Panc1 (cell line): ENCODE measurements at regions not wholly inside any gene's neighbourhood (a gene's known extent, or its start where the extent isn't known, plus 50 kb on each side); places are given as distances from the start of the nearest gene placed in this dataset.

Experiments
- ATAC-seq: fragments of 200-7000 bp; cut with Tn5 transposase; 2 replicates; pipeline ENCODE4 v1.9.1; 2020; ENCODE audit warnings: mild to moderate bottlenecking, moderate library complexity
- BruUV-seq: library from RNA; stranded (reverse); fragments of 400-500 nt; replicated peaks from 2 replicates; lab custom pipeline; 2021; lab: Mats Ljungman, UMichigan
- CTCF ChIA-PET: fragments of 300-600 bp; sonication (Branson Sonifier 250); formaldehyde crosslinking; loops from one replicate; lab custom pipeline; 2022; ENCODE audit warnings: antibody characterized with exemption; lab: Charles Lee
- POLR2A ChIA-PET: fragments of 300-600 bp; sonication (Branson Sonifier 250); formaldehyde crosslinking; loops from one replicate; lab custom pipeline; 2022; ENCODE audit warnings: antibody characterized with exemption; lab: Charles Lee
- DNase-seq: peaks from one replicate; pipeline ENCODE4 v3.0.0-alpha.2; 2010; ENCODE audit warnings: low read depth, low spot score
- H3K27ac ChIP-seq: 2 replicates; pipeline ENCODE4 v1.5.1; 2011; ENCODE audit warnings: mild to moderate bottlenecking, low read length, inconsistent platforms
- H3K27me3 ChIP-seq: fragments of 200-500 bp; sonication (Bioruptor generic); 2 replicates; pipeline ENCODE4 v1.6.0; 2014; ENCODE audit warnings: low read length, inconsistent platforms; ENCODE audit not compliant: control insufficient read depth, insufficient read depth
- H3K36me3 ChIP-seq: fragments of 200-500 bp; sonication (Bioruptor generic); 2 replicates; pipeline ENCODE4 v1.5.1; 2014; ENCODE audit warnings: inconsistent platforms, mild to moderate bottlenecking, low read length, moderate library complexity; ENCODE audit not compliant: control insufficient read depth, insufficient read depth
- H3K4me1 ChIP-seq: 2 replicates; pipeline ENCODE4 v1.5.1; 2011; ENCODE audit warnings: inconsistent platforms, mild to moderate bottlenecking, low read length, moderate library complexity; ENCODE audit not compliant: control insufficient read depth, insufficient read depth
- H3K4me3 ChIP-seq, 2 experiments: 2 replicates each; pipeline ENCODE4 v1.5.1; 2011 to 2012; ENCODE audit warnings: low read depth in 2 of 2, low read length in 2 of 2, mild to moderate bottlenecking in 2 of 2, inconsistent platforms in 1 of 2, moderate library complexity in 1 of 2
- H3K9me3 ChIP-seq: fragments of 200-500 bp; sonication (Bioruptor generic); 2 replicates; pipeline ENCODE4 v1.5.1; 2014; ENCODE audit warnings: low read depth, mild to moderate bottlenecking, inconsistent platforms, low read length, moderate library complexity; ENCODE audit not compliant: control insufficient read depth, insufficient read depth
- POLR2AphosphoS5 ChIP-seq: IDR thresholded peaks from 2 replicates; pipeline ENCODE4 v1.6.1; 2012; ENCODE audit warnings: mild to moderate bottlenecking, low read depth, low read length, moderate library complexity
- REST ChIP-seq, 2 experiments: IDR thresholded peaks; 2 replicates each; pipeline ENCODE4 v1.6.1; 2011 to 2012; ENCODE audit warnings: low read depth in 2 of 2, control low read depth in 1 of 2, low read length in 1 of 2, mild to moderate bottlenecking in 1 of 2, moderate library complexity in 1 of 2; ENCODE audit not compliant: insufficient read depth in 1 of 2
- SIN3A ChIP-seq: IDR thresholded peaks from 2 replicates; pipeline ENCODE4 v1.6.1; 2012; ENCODE audit warnings: low read depth, mild to moderate bottlenecking, low read length, moderate library complexity, borderline replicate concordance; ENCODE audit not compliant: insufficient read depth
- TCF7L2 ChIP-seq: IDR thresholded peaks from 2 replicates; pipeline ENCODE4 v1.6.1; 2011; ENCODE audit warnings: mild to moderate bottlenecking, low read depth, low read length, inconsistent platforms
- in situ Hi-C: cut with HindIII; loops from 2 replicates; pipeline ENCODE4 v1.10.0; 2016; ENCODE audit warnings: low sequenced_read_pairs, low pct_unique_long_range_greater_than_20kb
- intact Hi-C: fragments of 100-400 bp; cut with micrococcal nuclease; formaldehyde crosslinking; loops from one replicate; pipeline ENCODE4 v1.10.0; 2022; ENCODE audit not compliant: unreplicated experiment
- TF ChIP-seq, protein P1 (sequence below): fragments of 450-650 bp; IDR thresholded peaks from 2 replicates; pipeline ENCODE4 v1.5.1; 2017; ENCODE audit warnings: mild to moderate bottlenecking

- H3K4me3 ChIP-seq, result no peak overlapping the region
- no TSS peak for BruUV-seq
- POLR2A ChIA-PET, result interaction anchor here (0.6 kb wide), 1 partner anchor 1056 kb away, joined by 3 read pairs; no protein-coding TSS in a partner anchor
- H3K27me3 ChIP-seq, result no peaks in the 10 kb centered on the region
- no peak overlapping the region for H3K27ac ChIP-seq
- DNase-seq (no peak), ATAC-seq (no peak)
- TF ChIP-seq SIN3A (no peak), REST (IDR thresholded peaks at IDR 0.05; ENCODE audit: insufficient read depth in 1 of 2, low read depth in 2 of 2, low read length in 1 of 2) (no peak), POLR2AphosphoS5 (no peak), TCF7L2 (no peak)
- TF ChIP-seq, protein P1, sequence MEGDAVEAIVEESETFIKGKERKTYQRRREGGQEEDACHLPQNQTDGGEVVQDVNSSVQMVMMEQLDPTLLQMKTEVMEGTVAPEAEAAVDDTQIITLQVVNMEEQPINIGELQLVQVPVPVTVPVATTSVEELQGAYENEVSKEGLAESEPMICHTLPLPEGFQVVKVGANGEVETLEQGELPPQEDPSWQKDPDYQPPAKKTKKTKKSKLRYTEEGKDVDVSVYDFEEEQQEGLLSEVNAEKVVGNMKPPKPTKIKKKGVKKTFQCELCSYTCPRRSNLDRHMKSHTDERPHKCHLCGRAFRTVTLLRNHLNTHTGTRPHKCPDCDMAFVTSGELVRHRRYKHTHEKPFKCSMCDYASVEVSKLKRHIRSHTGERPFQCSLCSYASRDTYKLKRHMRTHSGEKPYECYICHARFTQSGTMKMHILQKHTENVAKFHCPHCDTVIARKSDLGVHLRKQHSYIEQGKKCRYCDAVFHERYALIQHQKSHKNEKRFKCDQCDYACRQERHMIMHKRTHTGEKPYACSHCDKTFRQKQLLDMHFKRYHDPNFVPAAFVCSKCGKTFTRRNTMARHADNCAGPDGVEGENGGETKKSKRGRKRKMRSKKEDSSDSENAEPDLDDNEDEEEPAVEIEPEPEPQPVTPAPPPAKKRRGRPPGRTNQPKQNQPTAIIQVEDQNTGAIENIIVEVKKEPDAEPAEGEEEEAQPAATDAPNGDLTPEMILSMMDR, result no peak
- CTCF ChIA-PET, result no interaction called here
- intact Hi-C loops, result no loop called here
- no peaks in the 10 kb centered on the region for H3K36me3 ChIP-seq
- no peaks in the 10 kb centered on the region for H3K9me3 ChIP-seq
- no peaks in the 10 kb centered on the region for H3K4me1 ChIP-seq
- in situ Hi-C loops, result no loop called here
Observed at GRCh38 chr1:218900615-218901014, 273.1 kb upstream of the LYPLAL1 start.

DNA sequence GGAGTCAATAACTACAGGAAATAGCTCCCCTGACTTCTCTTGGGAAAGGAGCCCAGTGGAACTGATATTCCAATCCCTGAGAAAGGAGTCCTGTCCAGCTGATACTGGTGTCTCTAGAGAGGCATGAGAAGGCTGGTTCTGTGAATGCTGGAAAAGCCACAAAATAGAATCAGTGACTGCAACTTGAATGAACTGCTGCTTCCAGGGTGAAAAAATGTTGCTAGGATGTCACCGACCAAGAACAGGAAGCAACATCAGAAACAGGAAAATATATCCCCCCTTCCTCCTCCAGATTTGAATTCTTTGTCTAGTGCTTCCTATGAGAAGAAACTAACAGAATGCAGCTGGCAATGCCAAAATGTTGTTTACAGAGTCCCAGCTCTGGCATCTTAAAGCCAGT is 269.3 kb upstream of the LYPLAL1 start:
- in situ Hi-C loops, result no loop called here
- Histone ChIP-seq H3K27ac (no peak overlapping the region), H3K9me3 (no peaks in the 10 kb centered on the region), H3K36me3 (no peaks in the 10 kb centered on the region), H3K4me3 (no peak overlapping the region), H3K27me3 (no peaks in the 10 kb centered on the region), H3K4me1 (no peaks in the 10 kb centered on the region)
- ATAC-seq (no peak), DNase-seq (no peak)
- no TSS peak for BruUV-seq
- TF ChIP-seq POLR2AphosphoS5, result no peak
- POLR2A ChIA-PET, result no interaction called here
- intact Hi-C loops, result no loop called here
- CTCF ChIA-PET, result no interaction called here

- no TSS peak for BruUV-seq
- CTCF ChIA-PET, result interaction anchor here (0.7 kb wide), 1 partner anchor 1151 kb away, joined by 3 read pairs; no protein-coding TSS in a partner anchor
- TF ChIP-seq REST (IDR thresholded peaks at IDR 0.05; ENCODE audit: insufficient read depth in 1 of 2, low read depth in 2 of 2, low read length in 1 of 2) (no peak), POLR2AphosphoS5 (no peak), TCF7L2 (no peak), SIN3A (no peak)
- TF ChIP-seq, protein P1, result no peak
- DNase-seq (no peak), ATAC-seq (no peak)
- no peaks in the 10 kb centered on the region for H3K4me1 ChIP-seq
- H3K9me3 ChIP-seq, result no peaks in the 10 kb centered on the region
- H3K4me3 ChIP-seq, result no peak overlapping the region
- in situ Hi-C loops (no loop called here), intact Hi-C loops (no loop called here)
- no peaks in the 10 kb centered on the region for H3K27me3 ChIP-seq
- H3K27ac ChIP-seq, result no peak overlapping the region
- no peaks in the 10 kb centered on the region for H3K36me3 ChIP-seq
- POLR2A ChIA-PET, result no interaction called here
Observed at GRCh38 chr1:218916720-218917119, 257.0 kb upstream of the LYPLAL1 start.
